ENCODE measurements at regions not wholly inside any gene's neighbourhood (a gene's known extent, or its start where the extent isn't known, plus 50 kb on each side); places are given as distances from the start of the nearest gene placed in this dataset.
"Not testable (repeated sequence)": the region's sequence is repeated elsewhere in the genome, so short reads cannot be mapped to it uniquely, and the experiment has no call there.

DNA sequence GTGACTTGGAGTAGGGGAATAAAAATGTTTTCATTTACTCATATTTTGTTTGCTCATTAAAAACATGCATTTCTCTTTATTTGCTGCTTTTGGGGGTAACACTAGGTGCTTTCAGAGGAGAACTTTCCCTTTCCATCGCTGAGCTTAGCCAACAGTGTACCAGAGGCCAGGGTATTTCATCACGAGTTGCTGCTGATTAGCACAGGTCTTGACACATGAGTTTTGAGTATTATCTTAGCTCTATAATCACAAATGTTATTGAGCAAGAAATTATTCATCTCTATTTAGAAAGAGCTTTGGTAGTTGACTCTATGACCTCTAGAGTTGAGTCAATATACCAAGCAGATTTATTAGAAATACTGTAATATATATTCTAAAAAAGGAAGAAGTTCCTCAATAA, 375.9 kb downstream of the NXPH1 start:
- DNase-seq, result no peak

DNA sequence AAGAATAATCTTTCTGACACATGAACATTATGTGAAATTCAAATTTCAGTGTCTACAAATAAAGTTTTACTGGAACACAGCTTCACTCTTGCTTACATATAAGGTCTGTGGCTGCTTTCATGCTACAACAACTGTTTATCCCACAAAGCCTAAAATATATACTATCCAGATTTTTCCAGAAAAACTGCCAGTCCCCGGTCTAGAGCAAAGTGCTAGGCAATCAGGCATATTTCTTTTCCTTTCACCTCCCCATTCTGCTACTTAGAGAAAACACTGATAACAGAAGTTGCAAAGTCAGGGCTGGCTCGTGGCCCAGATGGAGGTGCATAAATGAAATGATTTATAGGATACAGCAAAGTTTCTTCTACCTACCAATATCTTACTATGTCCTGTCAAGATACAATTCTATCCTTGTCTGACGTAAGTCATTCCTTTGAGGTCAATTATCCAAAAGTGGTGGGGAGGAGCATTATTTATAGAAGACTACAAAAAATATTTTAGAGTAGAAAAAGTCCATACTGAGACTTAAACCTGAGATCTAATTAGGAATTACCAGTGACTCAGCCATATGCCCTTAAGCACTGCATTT, 384.1 kb downstream of the NXPH1 start:
- no peak for DNase-seq

DNA sequence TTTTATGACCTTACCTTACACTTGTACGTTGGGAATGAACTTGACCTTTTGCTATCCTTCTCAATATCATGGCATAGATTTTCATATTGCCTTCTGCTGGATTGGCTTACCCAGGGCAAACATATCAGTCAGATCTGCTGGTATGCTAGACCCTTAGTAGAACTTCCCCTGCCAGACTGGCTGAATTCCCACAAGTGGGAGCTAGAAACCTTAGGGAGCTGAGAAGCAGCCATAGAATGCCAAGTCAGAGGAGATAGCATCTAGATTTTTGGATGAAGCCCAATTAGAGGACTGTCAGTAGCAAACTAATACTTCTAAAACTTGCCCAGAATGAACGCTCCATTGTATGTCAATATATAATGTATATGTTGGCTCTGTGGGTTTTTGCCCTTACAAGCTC, 385.0 kb downstream of the NXPH1 start:
- no peak for DNase-seq

DNA sequence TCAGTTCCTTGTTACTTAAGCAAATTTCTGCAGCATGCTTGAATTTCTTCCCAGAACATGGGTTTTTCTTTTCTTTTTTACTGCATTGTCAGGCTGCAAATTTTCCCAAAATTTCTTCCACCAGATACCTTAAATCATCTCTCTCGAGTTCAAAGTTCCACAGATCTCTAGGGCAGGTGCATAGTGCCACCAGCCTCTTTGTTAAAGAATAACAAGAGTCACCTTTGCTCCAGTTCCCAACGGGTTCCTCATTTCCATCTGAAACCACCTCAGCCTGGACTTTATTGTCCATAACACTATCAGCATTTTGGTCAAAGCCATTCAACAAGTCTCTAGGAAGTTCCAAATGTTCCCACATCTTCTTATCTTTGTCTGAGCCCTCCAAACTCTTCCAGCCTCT, 389.2 kb downstream of the NXPH1 start:
- no peak for DNase-seq

DNA sequence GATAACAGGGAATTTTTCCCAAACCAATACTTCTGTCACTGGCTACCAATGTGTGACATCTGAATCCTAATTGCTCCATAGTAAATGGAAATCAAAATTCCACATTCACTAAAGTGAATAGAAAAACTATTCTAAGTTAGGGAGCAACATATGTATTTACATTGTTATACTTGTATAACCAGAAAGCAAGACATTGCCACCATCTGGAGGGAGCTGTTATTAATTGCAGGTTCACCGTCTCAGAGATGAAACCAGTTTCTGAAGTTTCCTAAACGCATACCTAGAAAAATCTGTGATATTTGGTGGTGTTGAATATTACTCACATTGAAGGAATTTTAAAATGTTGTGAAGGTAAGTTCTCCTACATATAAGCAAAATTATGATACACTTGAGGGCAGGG, 390.1 kb downstream of the NXPH1 start:
- DNase-seq, result no peak

DNA sequence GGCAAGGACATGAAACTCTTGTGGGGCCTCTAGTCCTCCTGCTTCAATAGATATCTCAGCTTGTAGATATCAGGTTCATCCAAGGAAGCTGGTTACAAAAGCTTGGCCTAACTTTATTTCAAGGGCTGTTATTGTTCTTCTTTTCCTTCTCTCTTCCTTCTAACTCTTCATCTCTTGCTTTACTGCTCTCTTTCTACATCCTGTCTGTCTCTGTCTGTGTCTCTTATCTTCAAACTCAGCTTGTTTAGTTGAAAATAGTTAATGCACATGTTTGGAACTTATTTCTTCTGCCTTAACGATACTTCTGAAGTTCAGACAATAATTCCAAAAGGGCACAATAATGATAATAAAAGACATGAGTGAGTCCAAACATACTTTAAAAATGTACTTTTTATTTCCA, 393.9 kb downstream of the NXPH1 start:
- no peak for DNase-seq

DNA sequence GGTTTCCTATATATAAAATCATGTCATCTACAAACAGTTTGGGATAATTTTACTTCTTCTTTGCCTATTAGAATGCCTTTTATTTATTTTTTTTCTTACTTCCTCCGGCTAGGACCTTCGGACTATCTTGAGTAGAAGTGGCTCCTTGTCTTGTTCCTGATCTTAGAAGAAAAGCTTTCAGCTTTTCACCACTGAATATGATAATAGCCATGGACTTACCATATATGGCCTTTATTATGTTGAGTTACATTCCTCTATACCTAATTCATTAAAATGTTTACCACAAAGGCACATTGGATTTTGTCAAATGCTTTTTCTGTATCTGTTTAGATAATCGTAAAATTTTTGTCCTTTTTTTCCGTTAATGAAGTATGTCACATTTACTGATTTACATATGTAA, 395.7 kb downstream of the NXPH1 start:
- no peak for DNase-seq

DNA sequence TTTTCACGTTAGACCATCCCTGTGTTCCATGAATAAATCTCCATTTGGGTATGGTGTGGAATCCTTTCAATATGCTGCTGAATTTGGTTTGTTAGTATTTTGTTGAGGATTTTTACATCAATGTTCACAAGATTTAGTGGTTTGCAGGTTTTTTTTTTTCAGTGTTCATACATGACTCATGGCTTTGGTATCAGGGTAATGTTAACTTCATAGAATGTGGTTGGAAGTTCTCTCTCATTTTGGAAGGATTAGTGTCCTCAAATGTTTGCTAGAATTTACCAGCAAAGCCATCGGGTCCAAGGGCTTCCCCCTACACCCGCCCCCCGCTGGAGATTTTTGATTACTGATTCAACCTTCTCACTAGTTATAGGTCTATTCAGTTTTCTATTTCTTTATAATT, 398.0 kb downstream of the NXPH1 start:
- no peak for DNase-seq

DNA sequence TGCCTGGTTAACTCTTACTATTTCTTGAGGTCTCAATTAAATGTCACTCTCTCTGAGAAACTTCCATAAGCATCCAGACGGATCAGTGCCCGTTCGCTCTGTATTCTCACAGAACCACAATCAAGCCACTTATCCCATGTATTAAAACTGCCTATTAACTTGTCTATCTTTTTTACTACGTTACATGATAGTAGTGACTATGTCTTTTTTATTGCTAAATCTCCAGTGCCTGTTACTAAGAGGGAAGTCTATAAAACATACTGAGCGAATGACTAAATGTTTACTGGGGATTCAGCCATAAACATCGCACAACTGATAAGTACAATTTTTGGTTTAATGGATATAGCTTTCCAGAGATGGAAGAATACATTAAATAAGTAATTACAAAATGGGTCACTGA, 399.9 kb downstream of the NXPH1 start:
- DNase-seq, result no peak

DNA sequence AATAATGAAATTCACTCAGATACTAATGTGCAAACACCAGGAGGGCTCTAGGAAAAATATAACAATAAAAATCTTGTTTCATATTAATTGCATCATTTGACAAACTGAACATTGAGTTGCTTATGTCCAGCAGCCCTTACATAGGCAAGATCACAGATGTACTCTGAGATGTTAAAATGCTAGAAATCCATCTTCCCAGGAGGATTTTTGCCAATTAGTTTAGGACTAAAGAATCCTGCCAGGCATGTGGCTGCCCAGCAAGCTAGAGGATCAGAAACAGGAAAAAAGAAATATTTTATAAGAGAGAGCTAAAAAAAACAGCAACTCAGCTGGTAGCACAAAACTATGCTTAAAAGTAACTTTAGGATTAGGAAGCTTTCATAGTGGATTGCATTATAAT, 407.8 kb downstream of the NXPH1 start:
- DNase-seq, result no peak

DNA sequence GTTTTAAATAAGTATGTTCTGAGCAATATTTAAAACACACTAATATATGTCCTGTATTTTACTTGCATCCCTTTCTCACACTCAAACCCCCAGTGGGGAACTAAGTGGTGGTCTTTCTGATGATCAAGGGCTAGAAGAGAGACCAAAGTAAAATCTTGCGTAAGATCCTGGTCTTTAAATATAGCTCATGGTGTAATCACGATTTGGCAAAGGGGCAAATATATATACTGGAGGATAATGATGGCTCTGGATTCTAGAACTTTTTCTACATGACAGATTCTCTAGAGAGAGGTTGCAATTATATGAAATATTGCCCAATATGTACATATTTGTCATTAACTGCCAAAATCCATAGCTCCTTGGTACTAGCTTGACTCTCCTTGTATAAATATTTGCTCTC, 438.3 kb downstream of the NXPH1 start:
- DNase-seq, result no peak

DNA sequence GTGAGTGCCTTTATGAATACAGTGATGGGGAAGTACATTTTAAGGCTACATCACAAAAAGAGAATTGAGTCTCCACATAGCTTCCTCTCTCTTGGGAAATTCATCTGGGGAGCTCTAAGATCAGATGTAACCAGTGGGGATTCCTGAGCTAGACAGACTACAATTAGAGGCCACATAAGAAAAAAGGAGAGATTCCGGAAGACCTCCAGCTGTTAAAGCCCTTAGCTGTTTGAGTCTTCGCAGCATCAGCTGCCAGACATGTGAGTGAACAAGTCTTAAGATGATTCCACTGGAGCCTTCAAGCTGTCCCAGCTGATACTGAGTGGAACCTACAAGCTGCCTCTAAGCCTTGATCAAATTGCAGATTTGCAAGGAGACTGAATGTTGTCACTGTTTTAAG, 448.5 kb downstream of the NXPH1 start:
- DNase-seq, result no peak

DNA sequence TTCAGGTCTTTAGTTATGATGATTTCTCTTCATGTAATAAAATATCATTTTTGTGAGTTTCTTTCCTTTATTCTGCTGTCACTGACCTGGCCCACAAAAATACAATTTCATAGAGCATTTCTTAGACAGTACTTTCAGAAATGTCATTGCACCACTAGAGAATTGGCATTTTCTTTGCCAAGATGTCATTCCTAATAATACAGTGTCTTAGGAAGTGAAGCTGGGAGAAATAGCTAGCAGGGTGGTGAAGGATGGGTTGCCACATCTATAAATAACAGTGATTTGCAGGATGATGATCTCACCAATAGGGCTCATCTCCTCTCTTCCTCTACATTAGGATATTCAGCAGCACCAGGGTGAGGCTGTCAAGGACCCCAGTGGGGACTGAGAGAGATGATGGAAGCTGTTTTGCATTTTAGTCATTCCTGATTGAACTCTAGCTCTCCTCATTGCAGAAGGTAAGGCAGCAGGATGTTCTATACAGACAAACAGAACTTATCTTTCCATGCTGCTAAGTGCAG, 452.1 kb downstream of the NXPH1 start:
- DNase-seq, result no peak

DNA sequence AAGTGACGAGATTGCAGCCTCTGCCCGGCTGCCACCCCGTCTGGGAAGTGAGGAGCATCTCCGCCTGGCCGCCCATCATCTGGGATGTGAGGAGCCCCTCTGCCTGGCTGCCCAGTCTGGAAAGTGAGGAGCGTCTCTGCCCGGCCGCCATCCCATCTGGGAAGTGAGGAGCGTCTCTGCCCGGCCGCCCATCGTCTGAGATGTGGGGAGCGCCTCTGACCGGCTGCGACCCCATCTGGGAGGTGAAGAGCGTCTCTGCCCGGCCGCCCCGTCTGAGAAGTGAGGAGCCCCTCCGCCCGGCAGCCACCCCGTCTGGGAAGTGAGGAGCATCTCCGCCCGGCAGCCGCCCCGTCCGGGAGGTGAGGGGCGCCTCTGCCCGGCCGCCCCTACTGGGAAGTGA, 456.9 kb downstream of the NXPH1 start:
- DNase-seq, result not testable (repeated sequence)

DNA sequence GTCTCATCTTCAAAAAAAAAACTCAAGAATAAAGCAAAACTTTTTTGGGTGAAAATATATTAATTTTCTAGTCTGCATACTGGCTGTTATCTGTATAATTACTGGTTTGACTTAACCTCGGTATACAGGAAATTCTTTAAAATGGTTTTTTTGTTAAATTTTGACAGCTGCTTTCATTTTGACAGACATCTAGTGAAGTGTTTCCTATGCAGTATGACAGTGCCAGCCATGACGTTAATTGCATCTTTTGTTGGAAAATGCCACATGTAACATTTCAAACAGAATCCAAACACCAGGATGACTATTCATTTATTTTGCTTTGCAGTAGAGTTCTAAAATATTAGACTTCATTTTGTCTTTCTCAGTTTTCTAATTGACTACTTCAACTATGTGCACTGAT, 460.4 kb downstream of the NXPH1 start:
- no peak for DNase-seq

DNA sequence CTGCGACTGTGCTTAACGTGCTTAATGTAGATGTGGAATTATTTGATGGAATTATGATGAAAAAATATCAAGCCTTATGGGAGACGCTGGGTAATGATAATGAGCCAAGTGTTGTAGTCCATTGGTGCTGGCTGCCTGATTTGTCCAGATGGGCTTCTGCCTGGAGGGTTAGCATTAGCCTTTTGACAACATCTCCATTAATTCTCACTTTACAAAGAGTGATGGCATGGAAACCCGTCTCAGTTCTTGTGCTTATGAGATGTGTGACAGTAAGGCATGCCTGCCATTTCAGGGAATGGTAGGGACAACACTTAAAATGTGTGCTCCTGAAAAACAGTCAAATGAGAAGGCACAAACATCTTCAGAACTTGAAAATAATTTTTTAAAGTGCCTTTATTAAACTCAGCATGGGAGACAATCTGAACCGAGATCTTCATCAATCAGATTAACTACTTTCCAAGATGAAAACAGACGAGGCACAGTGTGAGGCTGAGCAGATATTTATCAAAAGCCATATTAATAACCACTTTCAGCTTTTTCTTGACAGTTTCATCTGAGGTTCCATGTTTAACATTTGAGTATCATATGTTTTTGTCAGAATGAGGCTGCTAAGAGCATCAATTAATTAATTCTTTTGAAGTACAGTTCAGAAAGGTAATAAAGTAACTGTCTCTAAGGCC, 473.1 kb downstream of the NXPH1 start:
- no peak for DNase-seq

DNA sequence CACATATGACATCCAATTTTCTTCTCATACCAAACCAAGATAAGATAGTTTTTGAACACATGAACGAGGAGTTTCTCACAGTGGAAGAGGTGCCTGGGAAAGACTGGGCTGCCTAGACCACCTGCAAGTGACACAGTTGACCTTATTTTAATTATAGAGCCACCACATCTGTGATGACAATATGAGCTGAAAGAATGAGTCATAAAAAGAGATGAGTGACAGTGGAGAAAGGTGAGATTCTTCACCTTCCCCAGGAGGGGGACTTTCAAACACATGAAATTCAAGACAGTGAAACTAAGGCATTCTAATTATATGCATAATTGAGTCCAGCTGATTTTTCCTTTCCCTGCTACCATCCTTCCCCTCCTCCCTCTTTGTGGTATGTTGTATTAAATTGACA, 475.5 kb downstream of the NXPH1 start:
- no peak for DNase-seq

DNA sequence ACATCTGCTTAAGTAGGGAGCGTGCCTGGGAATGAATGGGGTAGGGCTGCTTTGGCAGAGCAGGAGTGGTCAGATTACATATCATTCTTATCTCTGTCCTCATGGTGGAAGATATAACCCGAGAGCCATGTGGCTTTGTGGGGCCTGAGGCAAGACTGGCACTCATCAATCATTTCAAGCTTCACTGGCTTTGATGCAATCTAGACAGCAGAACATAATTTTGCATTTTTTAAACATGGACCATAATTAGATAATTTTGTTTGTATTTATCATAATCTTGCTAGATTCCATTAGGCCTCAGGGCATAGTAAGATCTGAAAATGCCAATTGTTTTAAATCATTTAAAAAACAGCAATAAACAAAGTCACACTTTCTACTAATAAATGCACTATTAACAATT, 480.3 kb downstream of the NXPH1 start:
- DNase-seq, result no peak

DNA sequence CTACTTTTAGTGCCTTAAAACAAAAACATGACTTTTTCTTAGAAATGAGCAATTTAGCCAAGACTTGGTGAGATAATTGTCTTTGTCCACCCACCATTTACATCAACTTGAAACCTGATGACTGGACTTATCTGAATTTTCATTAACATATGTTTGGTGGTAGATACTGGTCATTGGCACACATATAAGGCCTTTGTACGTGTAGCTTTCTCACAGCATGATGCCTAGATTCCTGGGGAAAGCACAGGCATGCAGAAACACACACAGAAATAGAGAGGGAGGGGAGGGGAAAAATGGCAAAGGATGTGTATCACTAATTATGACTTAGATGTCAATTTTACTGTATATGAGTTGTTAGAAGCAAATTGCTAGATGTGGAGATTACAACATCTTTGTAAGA, 488.4 kb downstream of the NXPH1 start:
- DNase-seq, result no peak

DNA sequence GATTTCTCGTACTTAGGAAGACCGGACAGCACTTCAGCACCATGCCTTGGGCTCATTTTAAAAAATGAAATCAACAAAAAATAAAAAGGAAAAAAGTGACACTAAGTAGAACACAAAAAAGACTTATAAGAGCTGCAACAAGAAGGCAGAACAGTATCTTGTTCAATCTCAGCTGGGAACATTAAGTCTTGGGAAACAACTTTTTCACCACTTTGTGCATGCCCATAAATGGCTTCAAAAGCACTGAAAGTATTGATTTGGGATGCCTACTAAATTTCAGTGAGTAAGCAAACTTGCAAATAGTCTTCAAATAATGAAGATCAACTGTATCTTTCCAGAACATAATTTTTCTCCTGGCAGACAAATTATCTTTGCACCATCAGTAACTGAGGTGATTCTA, 489.3 kb downstream of the NXPH1 start:
- DNase-seq, result no peak

DNA sequence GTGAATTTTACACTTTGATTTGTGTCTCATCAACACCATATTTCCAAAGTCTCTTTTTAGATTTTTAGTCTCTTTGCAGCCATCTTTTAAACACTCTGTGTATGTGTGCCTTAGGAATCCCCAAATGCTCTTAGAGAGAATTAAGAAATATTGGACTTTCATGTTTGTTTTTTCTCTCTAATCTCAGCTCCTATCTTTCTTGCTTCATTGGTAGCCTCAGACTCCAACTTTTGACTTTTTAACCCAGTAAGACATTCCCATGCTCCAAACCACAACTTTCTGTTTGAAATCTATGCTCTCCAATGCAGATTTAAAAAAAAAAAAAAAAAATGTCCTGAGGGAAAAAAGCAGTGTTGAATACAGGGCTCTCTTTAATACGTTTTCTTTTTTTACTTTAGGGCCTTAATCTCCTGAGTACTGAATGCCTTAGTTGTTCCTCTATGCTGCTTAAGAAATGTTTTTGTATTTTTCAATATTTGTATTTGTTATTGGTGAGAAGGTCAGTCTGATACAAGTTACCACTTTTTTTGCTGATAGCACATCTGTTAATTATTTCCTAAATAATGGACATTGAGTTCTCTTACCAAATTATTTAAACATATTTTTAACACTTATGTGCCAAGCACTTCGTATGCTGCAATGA, 489.9 kb downstream of the NXPH1 start:
- no peak for DNase-seq

DNA sequence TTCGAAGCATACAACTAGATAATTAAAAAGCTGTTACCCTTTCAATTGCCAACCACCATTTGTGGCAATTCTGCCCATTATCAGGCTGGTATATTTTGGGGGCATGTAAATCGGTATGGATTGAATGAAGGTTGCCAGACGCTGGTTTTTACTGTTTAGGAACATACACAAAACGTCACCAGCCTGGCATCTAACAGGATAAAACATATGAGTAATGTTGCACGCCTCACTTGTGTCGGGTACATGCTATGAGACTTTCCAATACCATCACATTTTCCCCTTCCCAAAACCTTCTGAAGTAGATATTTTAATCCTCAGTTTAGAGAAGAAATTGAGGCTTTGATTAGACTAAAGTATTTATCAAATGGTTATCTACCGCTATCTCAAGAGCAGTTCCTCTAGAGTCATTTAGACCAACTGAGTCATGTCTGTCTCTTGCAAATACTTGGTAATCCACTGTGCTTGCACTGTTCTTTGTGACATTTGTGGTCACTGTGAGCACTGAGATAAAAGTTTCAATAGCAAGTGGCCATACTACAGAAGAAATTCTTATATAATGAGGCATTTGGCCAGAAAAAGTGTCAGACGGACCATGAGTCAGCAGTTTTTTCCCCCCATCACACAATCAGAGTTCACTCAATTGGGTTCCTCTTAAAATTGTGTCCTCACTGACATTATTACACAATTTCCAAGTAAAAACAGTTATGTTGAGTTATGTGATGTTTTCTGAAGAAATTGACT, 498.7 kb downstream of the NXPH1 start:
- no peak for DNase-seq

DNA sequence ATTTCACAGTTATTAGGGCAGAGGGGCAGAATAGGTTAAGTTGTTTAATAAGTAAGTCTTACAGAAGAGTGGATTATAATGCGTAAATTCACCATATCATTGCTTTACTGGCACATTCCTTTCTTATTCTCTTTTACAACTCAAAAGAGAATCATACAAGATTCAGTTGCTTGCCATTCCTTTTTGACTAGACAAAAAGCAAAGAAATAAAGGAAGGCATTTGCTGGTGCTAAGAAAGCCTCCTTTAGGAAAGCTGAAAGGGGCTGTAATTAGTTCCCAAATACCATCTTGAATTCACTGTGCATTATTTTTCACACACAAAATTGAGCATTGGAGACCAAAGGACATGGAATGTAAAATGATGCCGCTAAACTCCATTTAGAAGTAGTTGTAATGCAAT, 499.3 kb downstream of the NXPH1 start:
- DNase-seq, result no peak

DNA sequence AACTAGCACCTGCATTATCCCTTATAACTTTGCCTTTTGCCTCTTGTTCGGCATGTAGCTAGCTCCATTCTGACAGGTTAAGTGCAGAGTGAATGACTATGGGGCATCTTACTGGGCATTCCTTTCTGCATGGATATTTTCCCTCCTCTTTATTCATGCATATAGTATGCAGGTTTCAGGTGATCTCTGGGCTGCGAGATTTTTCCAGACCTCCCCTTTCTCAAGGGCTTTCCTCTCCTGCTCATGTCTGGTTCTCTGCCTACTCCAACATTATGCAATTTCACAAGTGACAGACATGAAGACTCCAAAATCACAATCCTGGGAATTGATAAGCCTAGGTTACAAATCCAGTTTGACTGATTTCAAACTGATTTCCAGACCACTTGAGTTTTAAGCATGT, 503.8 kb downstream of the NXPH1 start:
- no peak for DNase-seq

Data from left hindlimb (tissue), 1 donor.